GM18499 (cell line): ENCODE measurements at regions not wholly inside any gene's neighbourhood (a gene's known extent, or its start where the extent isn't known, plus 50 kb on each side); places are given as distances from the start of the nearest gene placed in this dataset.
A peak's percentile ranks its signal among the peaks of the same experiment; 100 is the strongest.
"Not testable (repeated sequence)": the region's sequence is repeated elsewhere in the genome, so short reads cannot be mapped to it uniquely, and the experiment has no call there.

Experiments
- ATAC-seq: cut with Tn5 transposase; IDR thresholded peaks from one replicate; pipeline ENCODE4 v1.9.1; 2021; ENCODE audit warnings: moderate number of reproducible peaks; ENCODE audit not compliant: insufficient read depth, unreplicated experiment

DNA sequence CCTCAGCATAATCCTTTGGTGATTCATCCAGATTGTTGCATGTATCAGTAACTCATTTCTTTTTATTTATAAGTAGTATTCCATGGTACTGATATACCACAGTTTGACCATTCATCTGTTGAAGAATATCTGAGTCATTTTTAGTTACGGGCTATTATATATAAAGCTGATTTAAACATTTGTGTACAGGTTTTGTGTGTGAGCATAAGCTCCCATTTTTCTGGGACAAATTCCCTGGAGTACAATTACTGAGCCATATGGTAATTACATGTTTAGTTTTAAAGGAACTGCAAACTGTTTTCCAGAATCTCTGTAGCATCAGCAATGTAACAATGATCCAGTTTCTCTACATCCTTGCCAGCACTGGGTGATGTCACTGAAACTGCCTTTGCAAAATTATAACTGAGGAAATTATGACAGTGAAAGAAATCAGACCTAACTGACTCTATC lies 236.2 kb upstream of the KRR1 start:
- ATAC-seq = no peak

DNA sequence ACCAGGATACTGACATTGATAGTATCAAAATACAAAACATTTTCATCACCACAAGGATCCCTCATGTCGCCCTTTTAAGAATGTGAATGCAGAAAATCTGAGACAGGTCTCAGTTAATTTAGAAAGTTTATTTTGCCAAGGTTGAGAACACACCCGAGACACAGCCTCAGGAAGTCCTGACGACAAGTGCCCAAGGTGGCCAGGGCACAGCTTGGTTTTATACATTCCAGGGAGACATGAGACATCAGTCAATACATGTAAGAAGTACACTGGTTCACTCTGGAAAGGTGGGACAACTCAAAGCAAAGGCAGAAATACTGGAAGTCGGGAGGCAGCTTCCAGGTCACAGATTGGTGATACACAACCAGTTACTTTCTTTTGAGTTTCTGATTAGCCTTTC lies 235.2 kb upstream of the KRR1 start:
- ATAC-seq = no peak

DNA sequence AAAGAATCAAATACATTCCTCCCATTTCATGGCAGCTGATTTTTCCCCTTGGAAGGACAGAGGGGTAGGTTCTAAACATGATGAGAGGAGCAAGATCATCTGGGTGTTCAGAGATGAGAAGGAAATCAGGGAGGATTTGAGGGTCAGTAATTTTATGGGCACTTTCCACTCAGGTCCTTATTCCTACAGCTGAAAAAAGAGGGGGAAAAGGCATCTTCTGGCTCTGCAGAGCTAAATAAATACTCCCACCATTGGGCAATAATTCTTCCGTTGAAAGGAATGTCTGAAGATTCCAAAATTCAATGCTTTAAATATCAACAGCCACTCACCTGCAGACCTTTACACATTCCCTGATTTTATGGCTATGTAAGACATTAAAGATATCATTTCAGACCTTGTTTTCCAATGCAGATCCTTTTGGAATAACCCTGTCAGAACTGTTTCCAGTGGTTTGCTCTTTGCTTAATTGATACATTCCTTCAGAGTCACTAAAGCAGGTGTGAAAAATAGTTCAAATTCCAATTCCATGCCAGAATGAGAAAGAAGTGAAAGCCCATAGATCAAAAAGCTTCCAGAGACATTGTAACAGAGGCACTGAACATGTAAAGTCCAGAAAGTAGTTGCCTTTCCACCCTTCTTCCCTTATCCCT lies 233.3 kb upstream of the KRR1 start:
- no peak for ATAC-seq

DNA sequence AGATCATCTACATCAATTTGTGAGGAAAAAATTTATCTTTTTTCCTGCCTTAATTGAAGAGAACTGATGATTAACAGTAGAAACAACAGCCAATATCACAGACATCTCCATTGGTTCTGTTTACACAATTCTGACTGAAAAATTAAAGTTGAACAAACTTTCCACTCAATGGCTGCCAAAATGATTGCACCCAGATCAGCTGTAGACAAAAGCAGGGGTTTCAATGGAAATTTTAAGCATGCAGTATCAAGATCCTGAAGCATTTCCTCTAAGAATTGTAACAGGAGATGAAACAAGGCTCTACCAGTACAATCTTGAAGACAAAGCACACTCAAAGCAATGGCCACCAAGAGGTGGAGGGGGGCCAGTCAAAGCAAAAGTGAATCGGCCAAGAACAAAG lies 231.6 kb upstream of the KRR1 start:
- no peak for ATAC-seq

DNA sequence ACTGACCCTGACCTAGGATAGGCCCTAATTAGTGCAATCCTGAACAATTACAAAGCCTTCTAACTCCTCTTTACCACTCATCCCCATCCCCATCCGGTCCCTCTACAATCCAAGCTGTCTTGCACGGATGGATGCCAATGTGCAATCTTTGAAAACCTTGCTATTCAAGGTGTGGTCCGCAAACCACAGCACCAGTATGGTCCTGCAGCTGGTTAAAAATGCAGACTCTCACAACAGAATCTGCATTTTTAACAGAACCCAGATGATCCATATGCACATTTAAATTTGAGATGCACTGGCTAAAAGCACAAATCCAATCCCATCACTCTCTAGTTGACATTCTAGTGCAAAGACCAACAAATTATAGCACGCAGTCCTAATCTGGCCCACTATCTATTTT lies 230.6 kb upstream of the KRR1 start:
- no peak for ATAC-seq

DNA sequence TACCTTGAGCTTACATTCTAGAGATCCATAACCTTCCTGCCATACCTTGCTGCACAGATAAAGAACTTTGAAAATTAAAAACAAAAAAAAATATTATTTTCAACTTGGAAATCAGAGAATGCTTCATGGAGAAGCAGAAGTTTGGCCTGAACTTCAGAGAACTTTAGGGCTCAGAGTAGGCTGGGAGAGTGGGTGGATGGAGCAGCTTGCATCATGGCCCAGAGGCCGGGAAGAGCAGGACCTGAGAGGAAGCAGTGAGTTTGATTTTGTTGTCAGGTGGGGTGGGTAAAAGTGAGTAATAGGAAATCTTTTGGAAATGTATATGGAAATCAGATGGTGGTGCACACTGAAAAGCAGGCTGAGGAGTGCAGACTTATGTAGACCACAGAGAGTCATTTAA lies 228.5 kb upstream of the KRR1 start:
- ATAC-seq = no peak

DNA sequence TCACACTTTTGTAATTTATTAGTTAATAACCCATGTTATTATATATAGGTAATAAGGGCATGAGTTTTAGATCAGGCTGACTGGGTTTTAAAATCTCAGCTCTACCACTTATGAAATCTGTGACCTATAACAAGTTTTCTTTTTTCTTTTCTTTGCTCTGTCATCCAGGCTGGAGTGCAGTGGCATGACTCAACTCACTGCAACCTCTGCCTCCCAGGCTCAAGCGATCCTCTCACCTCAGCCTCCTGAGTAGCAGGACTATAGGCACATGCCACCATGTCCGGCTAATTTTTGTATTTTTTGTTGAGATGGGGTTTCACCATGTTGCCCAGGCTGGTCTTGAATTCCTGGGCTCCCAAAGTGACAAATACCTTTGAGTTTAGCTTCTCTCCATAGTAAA lies 227.7 kb upstream of the KRR1 start:
- ATAC-seq = not testable (repeated sequence)

DNA sequence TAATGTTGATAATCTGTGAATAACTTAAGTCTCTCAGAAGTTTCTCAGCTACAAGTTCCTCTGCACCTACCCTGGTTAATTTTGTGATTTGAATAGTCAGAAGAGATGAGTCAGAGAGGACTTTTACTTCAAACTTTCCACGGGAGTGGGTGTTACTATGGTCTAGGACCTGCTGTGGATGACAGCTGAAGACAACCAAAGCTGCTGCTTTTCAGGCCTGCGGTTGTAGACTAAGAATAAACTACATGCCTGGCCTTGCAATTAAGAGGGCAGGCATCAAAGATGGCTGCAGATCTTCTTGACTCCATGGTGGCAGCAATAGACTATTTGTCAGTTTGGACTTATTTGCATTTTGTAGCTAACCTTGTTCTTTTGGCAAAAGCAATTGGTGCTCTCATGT lies 227.1 kb upstream of the KRR1 start:
- ATAC-seq = peak; percentile 98

DNA sequence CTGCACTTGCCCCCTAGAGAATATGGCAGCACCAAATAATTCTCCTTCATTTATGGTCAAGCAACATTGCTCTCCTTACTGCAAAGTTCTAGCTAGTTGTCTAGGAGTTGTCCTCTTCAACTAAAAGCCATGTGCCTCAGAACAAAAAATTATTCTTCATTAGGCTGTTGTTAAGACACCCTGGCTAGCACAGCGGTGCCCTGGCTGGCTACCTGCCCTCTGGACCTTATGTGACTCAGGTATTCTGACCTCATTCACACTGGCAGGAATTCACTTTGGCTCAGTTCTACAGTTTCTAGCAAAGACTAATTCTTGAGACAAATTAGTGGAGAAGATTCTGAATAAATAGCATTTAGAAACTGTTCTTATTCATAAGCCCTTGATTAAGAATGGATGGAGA lies 224.4 kb upstream of the KRR1 start:
- ATAC-seq = no peak

DNA sequence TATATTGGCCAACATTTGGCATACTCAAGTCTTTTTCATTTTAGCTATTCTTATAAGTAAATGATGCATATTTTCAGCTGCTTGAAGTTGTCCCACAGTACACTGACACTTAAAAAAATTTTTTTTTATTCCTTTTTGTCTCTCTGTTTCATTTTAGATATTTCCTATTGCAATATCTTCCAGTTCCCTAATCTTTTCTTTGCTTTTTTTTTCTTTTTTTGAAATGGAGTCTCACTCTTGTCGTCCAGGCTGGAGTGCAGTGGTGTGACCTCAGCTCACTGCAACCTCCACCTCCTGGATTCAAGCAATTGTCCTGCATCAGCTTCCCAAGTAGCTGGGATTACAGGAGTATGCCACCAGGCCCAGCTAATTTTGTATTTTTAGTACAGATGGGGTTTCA lies 217.4 kb upstream of the KRR1 start:
- no peak for ATAC-seq

DNA sequence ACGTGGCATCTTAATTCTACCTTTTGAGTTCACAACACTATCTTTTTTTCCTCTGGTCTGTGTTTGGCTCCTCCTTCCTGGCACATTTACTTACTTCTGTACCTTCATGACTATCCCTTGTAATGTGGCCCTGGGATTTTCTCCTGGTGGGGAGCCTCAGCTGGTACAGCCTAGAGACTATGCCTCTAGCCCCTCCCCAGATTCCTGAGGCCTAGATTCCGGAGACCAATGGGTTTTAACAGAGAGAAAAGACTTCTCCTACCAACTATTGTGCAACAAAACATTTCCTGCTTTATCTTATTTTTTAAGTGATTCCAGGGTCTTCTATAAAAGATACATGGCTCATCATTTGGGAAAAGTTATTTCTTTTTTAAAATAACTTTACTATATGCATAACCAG lies 216.2 kb upstream of the KRR1 start:
- no peak for ATAC-seq

DNA sequence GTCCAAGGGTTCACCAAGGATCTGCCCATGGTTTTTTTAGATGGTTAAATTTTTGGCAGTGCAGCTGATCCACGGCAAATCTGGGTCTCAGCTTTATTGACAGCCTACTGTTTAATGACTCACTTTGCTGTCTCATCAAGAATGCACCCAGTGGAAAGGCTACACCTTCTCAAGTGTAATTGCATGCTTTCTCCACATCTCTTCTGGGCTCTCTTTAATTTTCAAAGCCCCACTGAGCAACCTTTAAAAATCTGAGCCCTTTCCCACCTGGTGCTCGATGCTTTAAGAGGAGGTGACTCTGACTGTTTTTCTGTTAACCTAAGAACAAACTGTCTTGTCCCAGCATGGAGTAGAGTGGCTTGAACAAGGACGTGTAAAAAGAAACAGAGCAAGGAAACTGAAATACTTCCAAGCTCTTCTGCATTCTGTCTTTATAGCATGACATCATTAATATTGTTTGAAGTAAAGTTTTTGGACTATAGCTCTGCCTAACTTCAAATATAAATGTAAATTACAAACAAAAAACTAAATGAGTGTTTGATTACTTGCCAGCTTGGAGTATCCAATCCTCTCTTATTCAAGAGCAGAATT lies 214.2 kb upstream of the KRR1 start:
- ATAC-seq = no peak

DNA sequence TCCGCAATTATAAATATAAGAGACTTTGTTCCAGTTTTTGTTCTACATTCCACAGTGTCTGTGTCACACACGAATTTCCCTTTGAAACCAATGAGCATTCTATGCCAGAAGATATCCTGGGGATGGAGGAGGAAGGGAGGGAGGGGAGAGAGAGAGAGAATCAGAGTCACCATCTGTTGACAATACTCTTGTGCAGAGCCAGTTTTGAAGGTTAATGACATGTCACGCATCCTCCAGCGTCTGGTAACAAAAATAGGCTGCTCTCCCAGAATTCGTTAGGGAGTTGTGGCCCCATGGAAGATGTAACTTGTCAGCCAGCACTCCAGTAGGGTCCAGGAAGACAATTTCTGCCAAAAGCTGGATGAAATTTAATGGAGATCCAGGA lies 213.5 kb upstream of the KRR1 start:
- no peak for ATAC-seq

DNA sequence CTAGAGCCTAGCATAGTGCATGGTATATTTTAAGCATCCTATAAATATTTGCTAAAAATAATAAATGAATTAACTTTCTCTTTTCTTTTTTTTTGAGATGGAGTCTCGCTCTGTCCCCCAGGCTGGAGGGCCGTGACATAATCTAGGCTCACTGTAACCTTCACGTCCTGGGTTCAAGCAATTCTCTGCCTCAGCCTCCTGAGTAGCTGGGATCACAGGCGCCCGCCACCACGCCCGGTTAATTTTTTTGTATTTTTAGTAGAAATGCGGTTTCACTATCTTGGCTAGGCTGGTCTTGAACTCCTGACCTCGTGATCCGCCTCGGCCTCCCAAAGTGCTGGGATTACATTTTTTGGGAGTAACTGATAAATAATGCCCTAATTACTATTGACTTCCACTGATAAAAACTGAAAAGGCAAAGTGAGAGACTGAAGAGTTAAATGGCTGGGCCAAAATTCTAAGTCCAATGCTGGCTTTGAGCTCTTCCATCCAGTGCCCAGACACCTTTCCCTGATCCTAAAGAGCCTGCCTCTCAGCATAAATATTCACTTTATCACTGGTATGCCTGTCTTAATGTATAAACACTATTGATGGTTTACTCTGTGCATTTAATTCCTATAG lies 213.0 kb upstream of the KRR1 start:
- no peak for ATAC-seq

DNA sequence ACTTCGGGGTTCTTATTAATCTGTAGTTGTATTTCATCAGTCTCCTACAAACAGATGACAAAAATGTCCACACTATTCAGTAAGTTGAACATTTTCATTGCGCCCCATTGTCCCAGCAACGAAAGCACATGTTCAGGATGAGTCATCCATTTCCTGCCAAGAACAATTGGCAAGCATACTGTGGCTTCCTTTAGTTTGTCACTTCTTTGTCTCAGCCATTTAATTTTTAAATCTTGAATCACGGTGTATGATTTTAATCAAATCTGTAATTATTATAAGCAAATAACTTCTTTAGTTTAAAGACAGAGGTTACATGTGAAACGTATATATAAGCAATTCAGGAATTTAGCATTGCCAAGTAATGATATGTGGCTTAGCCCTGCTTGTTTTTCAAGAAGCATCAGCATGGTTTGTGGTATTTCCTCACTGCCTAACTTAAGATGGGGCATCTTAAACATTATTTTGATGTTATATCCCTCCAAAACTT lies 211.3 kb upstream of the KRR1 start:
- peak; percentile 96 for ATAC-seq

DNA sequence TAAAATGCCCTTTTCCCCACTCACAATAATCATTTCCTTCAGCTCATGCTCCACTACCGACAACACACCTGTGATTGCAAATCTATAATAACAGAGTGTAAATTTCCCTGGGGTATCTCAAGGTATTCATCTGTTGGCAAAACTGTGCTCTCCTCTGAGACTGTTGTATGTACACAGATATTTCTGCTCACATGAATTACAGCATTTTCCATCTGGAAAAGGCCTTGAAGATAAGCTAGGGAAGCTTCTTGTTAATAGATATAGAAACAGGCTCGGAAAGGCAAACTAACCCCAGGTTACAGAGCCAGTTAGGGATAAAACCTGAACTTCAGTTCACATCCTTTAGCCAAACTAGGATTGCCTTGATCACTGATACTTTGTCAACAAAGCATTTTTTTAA lies 210.4 kb upstream of the KRR1 start:
- no peak for ATAC-seq

DNA sequence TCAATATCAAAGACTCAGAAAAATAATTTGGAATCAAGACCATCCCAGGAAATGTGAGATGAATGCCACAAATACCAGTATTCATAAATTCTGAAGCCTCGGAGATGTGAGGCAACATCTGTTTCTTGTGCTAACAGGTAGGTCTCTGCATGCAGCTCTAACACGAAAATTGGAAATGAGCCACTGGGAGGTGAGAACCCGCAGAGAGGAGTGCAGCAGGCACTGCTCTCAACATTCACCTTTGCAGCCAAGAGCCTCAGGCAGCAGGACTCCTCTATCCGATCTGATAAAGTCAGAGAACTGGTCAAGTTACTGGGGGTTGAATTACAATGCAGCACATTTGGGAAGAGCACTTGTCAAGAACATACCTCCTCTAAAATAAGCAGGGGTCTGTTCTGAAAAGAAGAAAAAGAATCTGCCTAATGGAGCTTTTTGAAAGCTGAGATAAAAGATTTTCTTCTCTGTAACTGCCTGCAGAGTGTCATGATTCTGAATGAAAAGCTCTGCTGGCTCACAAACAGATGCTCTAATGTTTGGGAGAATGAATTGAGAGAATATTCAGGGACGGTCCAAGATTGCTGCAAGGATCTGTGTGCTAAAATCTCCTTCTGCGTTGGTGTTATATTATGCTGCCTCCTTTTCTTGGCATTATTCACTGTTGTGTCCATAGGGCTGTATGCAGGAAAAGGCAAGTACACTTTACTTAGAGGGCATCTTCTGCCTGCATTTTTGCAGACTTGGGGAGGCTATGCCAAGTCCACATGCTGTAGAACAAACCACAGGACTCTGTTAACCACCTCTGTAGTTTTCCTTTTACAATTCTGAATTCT lies 209.6 kb upstream of the KRR1 start:
- no peak for ATAC-seq

DNA sequence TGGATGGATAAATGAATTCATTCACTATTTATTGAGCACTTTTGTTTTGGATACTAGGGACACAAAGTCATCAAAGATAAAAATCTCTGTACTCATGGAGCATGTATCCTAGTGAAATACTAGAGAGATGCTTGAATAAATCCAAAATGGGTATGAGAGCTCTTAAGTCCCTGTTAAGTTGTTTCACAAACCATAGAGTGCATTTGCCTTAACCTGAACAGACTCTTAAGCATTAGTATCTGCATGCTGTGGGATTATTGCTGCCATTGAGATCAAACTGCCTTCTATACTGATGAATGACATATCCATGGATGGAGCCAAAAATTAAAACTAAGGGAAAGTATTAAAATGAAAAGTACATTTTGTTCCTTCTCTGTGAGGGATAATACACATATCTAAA lies 206.5 kb upstream of the KRR1 start:
- ATAC-seq = no peak

DNA sequence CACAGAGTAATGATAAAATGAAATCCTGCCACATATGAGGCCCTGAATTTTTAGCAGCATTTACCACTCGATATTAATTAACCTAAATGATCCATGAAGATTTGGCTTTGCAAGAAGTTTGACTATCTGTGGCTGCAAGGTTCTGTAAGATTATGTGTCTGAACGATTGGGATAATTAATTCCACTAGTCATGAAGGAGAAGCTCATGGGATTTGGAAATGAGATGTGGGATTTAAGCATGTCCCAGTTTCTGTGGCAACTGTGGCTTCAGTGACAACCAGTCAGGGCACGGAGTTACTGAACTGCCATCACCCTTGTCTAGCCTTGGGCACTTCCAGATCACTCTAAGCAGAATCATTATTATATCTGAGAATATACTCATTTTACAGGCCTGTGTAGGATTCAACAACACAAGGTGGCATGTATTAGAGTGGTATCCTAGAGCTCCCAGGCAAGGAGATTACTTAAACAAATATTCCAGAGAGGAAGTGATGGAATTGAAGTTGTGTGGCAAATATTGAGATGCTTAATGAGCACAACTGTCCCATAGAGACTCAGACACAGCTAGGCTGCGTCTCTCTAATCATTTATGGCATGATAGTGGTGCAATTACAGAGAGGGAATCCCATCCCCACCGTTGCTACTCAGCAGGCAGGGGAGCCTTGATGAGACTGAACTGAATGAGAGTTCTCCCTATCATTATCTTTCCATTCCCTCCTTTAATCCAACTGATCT lies 205.0 kb upstream of the KRR1 start:
- ATAC-seq = no peak

DNA sequence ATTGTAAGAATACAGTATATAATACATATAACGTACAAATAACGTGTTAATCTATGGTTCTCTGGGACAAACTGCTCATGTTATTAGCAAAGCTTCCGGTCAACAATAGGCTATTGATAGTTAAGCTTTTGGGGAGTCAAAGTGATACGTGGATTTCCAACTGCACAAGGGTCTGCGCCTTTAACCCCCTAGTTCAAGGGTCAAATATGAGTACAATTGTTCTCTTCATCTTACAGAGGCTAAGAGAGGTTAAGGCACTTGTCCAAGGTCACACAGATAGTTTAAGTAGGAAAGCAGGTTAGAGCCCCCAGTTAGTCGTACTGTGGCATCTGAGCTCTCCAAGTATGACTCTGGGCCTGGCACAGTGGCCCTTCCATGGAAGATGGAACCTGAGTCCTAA lies 204.3 kb upstream of the KRR1 start:
- ATAC-seq = no peak

DNA sequence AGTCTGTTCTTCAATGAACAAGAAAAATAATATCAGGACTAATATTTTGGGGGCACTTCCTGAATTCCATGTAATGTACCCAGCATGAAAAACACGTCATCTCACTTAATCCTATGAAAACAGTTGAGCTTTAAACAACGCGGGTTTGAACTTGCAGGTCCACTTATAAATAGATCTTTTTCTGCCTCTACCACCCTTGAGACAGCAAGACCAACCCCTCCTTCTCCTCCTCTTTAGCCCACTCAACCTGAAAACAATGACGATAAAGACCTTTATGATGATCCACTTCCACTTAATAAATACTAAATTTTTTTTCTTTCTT lies 203.9 kb upstream of the KRR1 start:
- ATAC-seq = no peak
